Suprapubic skin (tissue), 4 donors: ENCODE measurements at regions not wholly inside any gene's neighbourhood (a gene's known extent, or its start where the extent isn't known, plus 50 kb on each side); places are given as distances from the start of the nearest gene placed in this dataset.

Experiments
- DNase-seq, 2 donors: peaks; one replicate each; pipeline ENCODE4 v3.0.0-alpha.2; 2019; ENCODE audit warnings: low spot score in 2 of 2
- H3K27ac ChIP-seq: fragments of 200-600 bp; sonication (generic); one replicate; pipeline ENCODE4 v1.5.1; 2019
- H3K27me3 ChIP-seq: fragments of 200-600 bp; sonication (generic); one replicate; pipeline ENCODE4 v1.5.1; 2019
- H3K36me3 ChIP-seq: fragments of 200-600 bp; sonication (generic); one replicate; pipeline ENCODE4 v1.5.1; 2019
- H3K4me1 ChIP-seq: fragments of 200-600 bp; sonication (generic); one replicate; pipeline ENCODE4 v1.5.1; 2019
- H3K4me3 ChIP-seq: fragments of 200-600 bp; sonication (generic); one replicate; pipeline ENCODE4 v1.5.1; 2019; ENCODE audit warnings: mild to moderate bottlenecking
- H3K9me3 ChIP-seq: fragments of 200-600 bp; sonication (generic); one replicate; pipeline ENCODE4 v1.5.1; 2019
- EP300 ChIP-seq: sonication (generic); formaldehyde crosslinking; IDR thresholded peaks from one replicate; pipeline ENCODE4 v1.6.1; 2017; ENCODE audit warnings: antibody characterized with exemption
- POLR2A ChIP-seq, 2 donors: fragments of 450-650 bp; IDR thresholded peaks; one replicate each; pipeline ENCODE4 v1.6.1; 2017; ENCODE audit warnings: antibody characterized with exemption in 2 of 2, mild to moderate bottlenecking in 2 of 2, moderate library complexity in 2 of 2
- POLR2AphosphoS5 ChIP-seq, 3 donors: sonication (generic); formaldehyde crosslinking; IDR thresholded peaks; one replicate each; pipeline ENCODE4 v1.6.1; 2017; ENCODE audit warnings: antibody characterized with exemption in 3 of 3
- WGBS: methylation state at CpG from one replicate; pipeline ENCODE4 v1.1.5; 2018; 5-methylcytosine and 5-hydroxymethylcytosine counted together
- TF ChIP-seq, protein P1 (sequence below), 2 donors: fragments of 200-600 bp in 1 of 2; fragments of 450-650 bp in 1 of 2; sonication (generic) in 1 of 2; IDR thresholded peaks; one replicate each; pipeline ENCODE4 v1.5.1; 2016 to 2019; ENCODE audit warnings: antibody characterized with exemption in 2 of 2, mild to moderate bottlenecking in 1 of 2, moderate library complexity in 1 of 2

DNA sequence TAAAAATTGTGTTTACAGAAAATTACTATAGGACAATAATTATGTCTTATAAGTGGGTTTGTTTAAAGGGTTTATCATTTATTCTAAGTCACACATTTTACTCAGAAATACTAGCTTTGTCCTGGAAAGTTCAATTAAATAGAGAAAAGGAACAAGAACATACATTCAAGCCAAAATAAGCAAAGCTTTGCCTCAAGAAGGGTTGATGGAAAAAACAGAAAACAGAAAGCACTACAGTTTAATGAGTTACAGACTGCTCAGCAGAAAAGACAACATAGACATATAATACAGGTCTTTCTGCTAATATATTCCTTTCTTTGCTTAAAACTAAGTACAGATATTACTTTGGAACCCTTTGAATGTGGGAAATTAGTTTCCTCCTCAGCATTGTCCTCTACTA, 703.0 kb upstream of the LRFN5 start:
- TF ChIP-seq, protein P1, sequence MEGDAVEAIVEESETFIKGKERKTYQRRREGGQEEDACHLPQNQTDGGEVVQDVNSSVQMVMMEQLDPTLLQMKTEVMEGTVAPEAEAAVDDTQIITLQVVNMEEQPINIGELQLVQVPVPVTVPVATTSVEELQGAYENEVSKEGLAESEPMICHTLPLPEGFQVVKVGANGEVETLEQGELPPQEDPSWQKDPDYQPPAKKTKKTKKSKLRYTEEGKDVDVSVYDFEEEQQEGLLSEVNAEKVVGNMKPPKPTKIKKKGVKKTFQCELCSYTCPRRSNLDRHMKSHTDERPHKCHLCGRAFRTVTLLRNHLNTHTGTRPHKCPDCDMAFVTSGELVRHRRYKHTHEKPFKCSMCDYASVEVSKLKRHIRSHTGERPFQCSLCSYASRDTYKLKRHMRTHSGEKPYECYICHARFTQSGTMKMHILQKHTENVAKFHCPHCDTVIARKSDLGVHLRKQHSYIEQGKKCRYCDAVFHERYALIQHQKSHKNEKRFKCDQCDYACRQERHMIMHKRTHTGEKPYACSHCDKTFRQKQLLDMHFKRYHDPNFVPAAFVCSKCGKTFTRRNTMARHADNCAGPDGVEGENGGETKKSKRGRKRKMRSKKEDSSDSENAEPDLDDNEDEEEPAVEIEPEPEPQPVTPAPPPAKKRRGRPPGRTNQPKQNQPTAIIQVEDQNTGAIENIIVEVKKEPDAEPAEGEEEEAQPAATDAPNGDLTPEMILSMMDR (IDR thresholded peaks at IDR 0.05), result no peak
- TF ChIP-seq POLR2A (IDR thresholded peaks at IDR 0.05) (no peak), POLR2AphosphoS5 (IDR thresholded peaks at IDR 0.05) (no peak), EP300 (no peak)
- DNase-seq, result no peak

DNA sequence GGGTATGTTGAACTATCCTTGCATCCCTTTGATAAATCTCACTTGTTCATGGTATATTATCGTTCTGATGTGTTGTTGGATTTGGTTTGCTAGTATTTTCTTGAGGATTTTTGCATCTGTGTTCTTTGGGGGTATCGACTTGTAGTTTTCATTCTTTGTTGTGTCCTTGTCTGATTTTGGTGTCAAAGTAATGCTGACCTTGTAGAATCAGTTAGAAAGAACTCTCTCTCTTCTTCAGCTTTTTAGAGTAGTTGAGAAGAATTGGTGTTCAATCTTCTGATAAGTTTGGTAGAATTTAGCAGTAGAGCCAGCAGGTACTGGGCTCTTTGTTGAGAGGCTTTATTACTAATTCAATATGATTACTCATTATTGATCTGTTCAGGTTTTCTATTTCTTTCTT, 707.2 kb upstream of the LRFN5 start:
- H3K9me3 ChIP-seq, result no peaks in the 10 kb centered on the region
- TF ChIP-seq, protein P1 (IDR thresholded peaks at IDR 0.05), result no peak
- TF ChIP-seq POLR2AphosphoS5 (IDR thresholded peaks at IDR 0.05) (no peak), EP300 (no peak), POLR2A (IDR thresholded peaks at IDR 0.05) (no peak)
- H3K27ac ChIP-seq, result no peak overlapping the region
- no peak overlapping the region for H3K4me3 ChIP-seq
- no peaks in the 10 kb centered on the region for H3K4me1 ChIP-seq
- WGBS, result 78% methylated on average over 2 of the region's 2 CpGs
- H3K27me3 ChIP-seq, result no peaks in the 10 kb centered on the region
- H3K36me3 ChIP-seq, result no peaks in the 10 kb centered on the region
- DNase-seq, result no peak

More for the DNA sequence above, 703.0 kb upstream of the LRFN5 start:
- no peaks in the 10 kb centered on the region for H3K36me3 ChIP-seq
- H3K9me3 ChIP-seq, result no peaks in the 10 kb centered on the region
- H3K27ac ChIP-seq, result no peak overlapping the region
- no peaks in the 10 kb centered on the region for H3K27me3 ChIP-seq
- H3K4me1 ChIP-seq, result no peaks in the 10 kb centered on the region
- no peak overlapping the region for H3K4me3 ChIP-seq

DNA sequence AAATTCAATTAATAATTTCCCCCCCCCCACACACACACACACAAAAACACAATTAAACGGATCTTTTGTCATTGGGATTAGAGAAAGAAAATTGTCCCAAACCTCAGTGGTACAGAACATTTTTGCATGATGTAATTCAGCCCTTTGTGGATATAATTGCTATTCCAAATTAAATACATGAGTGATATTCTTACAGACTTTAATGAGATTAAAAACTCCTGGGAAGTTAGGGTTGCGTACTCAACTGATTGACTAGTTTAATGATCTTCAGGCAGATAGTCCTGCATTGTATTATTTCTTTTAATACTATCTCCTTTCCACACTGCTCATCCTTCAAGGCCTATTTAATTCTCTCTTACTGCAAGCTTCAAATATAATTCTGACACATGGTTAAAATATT, 711.8 kb upstream of the LRFN5 start:
- no peak for DNase-seq
- Histone ChIP-seq H3K36me3 (no peaks in the 10 kb centered on the region), H3K4me1 (no peaks in the 10 kb centered on the region), H3K27me3 (no peaks in the 10 kb centered on the region), H3K27ac (no peak overlapping the region), H3K9me3 (no peaks in the 10 kb centered on the region), H3K4me3 (no peak overlapping the region)
- WGBS, result 80% methylated on average over 2 of the region's 2 CpGs
- TF ChIP-seq POLR2A (IDR thresholded peaks at IDR 0.05) (no peak), POLR2AphosphoS5 (IDR thresholded peaks at IDR 0.05) (no peak), EP300 (no peak)
- TF ChIP-seq, protein P1 (IDR thresholded peaks at IDR 0.05), result no peak

DNA sequence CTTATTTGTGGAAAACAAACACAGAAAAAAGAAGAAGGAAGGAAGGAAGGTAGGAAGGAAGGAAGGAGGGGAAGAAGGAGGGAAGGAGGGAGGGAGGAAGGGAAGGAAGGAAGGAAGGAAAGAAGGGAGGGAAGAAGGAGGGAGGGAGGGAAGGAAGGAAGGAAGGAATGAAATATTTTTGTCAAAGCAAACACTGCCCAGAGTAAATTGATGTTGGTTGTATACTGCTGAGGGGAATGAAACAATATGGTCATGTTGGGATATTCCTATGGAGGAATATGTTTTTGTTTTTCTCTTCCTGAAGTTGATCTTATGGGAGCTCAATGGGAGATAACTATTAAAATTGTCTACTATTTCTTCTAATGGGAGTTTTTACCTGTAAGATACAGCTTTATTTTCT, 717.5 kb upstream of the LRFN5 start:
- Histone ChIP-seq H3K27ac (no peak overlapping the region), H3K36me3 (no peaks in the 10 kb centered on the region), H3K4me3 (no peak overlapping the region), H3K27me3 (no peaks in the 10 kb centered on the region), H3K4me1 (no peaks in the 10 kb centered on the region), H3K9me3 (no peaks in the 10 kb centered on the region)
- TF ChIP-seq, protein P1 (IDR thresholded peaks at IDR 0.05), result no peak
- TF ChIP-seq POLR2AphosphoS5 (IDR thresholded peaks at IDR 0.05), result no peak
- no peak for TF ChIP-seq POLR2A (IDR thresholded peaks at IDR 0.05)
- no peak for TF ChIP-seq EP300
- no peak for DNase-seq

DNA sequence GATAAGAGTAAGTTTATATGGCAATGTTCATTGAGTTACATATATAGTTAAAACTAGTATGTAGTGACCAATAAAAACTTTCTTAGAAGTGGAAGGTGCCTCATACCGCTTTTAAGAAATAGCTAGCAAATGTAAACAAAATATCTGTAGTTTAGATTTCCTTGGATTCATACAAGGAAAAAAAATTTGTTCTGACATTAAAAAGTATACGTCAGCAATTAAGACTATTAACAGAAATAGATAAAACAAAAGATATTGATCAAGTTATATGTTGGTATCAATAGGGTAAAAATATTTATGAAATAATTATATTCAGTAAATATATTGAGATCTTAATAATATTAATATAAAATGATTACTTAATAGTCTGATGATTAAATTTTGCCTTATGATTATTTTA, 718.8 kb upstream of the LRFN5 start:
- DNase-seq, result no peak
- Histone ChIP-seq H3K9me3 (no peaks in the 10 kb centered on the region), H3K4me3 (no peak overlapping the region), H3K27ac (no peak overlapping the region), H3K36me3 (no peaks in the 10 kb centered on the region), H3K4me1 (no peaks in the 10 kb centered on the region), H3K27me3 (no peaks in the 10 kb centered on the region)
- 93% methylated on average over 2 of the region's 2 CpGs for whole genome bisulfite sequencing
- no peak for TF ChIP-seq EP300
- TF ChIP-seq POLR2AphosphoS5 (IDR thresholded peaks at IDR 0.05), result no peak
- TF ChIP-seq, protein P1 (IDR thresholded peaks at IDR 0.05), result no peak
- no peak for TF ChIP-seq POLR2A (IDR thresholded peaks at IDR 0.05)
